Neural progenitor cell (in vitro differentiated cells): ENCODE measurements at regions not wholly inside any gene's neighbourhood (a gene's known extent, or its start where the extent isn't known, plus 50 kb on each side); places are given as distances from the start of the nearest gene placed in this dataset.

Source experiments
- DNase-seq: peaks from one replicate; pipeline ENCODE4 v3.0.0-alpha.2; 2016; ENCODE audit warnings: low spot score
- H2AFZ ChIP-seq: fragments of 200-600 bp; sonication (generic); replicated peaks from 2 replicates; pipeline ENCODE4 v1.6.1; 2016; ENCODE audit warnings: antibody characterized with exemption
- H3F3A ChIP-seq: fragments of 200-600 bp; sonication (generic); 2 replicates; pipeline ENCODE4 v1.6.1; 2016; ENCODE audit warnings: antibody characterized with exemption, low read depth
- H3K27ac ChIP-seq: fragments of 200-600 bp; sonication (generic); 2 replicates; pipeline ENCODE4 v1.5.1; 2016; ENCODE audit warnings: mild to moderate bottlenecking
- H3K27me3 ChIP-seq: fragments of 200-600 bp; sonication (generic); 2 replicates; pipeline ENCODE4 v1.6.1; 2016; ENCODE audit warnings: mild to moderate bottlenecking, moderate library complexity
- H3K36me3 ChIP-seq: fragments of 200-600 bp; sonication (generic); 2 replicates; pipeline ENCODE4 v1.5.1; 2016
- H3K4me1 ChIP-seq: fragments of 200-600 bp; sonication (generic); 2 replicates; pipeline ENCODE4 v1.6.1; 2016; ENCODE audit warnings: mixed run types
- H3K4me2 ChIP-seq: fragments of 200-600 bp; sonication (generic); 2 replicates; pipeline ENCODE4 v1.6.1; 2016
- H3K4me3 ChIP-seq: fragments of 200-600 bp; sonication (generic); 2 replicates; pipeline ENCODE4 v1.5.1; 2016
- H3K79me2 ChIP-seq: fragments of 200-600 bp; sonication (generic); 2 replicates; pipeline ENCODE4 v1.6.1; 2016; ENCODE audit warnings: low read depth
- H3K9ac ChIP-seq: fragments of 200-600 bp; sonication (generic); 2 replicates; pipeline ENCODE4 v1.6.1; 2016
- H3K9me3 ChIP-seq: fragments of 200-600 bp; sonication (generic); 2 replicates; pipeline ENCODE4 v1.5.1; 2016; ENCODE audit warnings: low read depth
- H4K20me1 ChIP-seq: fragments of 200-600 bp; sonication (generic); 2 replicates; pipeline ENCODE4 v1.6.1; 2016; ENCODE audit warnings: low read depth
- H3K27ac Mint-ChIP-seq: 3 replicates; pipeline ENCODE4 v1.8.0; 2021; ENCODE audit warnings: mixed read lengths
- H3K27me3 Mint-ChIP-seq: 2 replicates; pipeline ENCODE4 v1.8.0; 2022; ENCODE audit warnings: low read depth, mild to moderate bottlenecking, inconsistent platforms, moderate library complexity, mixed read lengths; ENCODE audit not compliant: insufficient read depth
- H3K36me3 Mint-ChIP-seq: 3 replicates; pipeline ENCODE4 v1.8.0; 2021; ENCODE audit warnings: mixed read lengths
- H3K4me1 Mint-ChIP-seq: 3 replicates; pipeline ENCODE4 v1.8.0; 2021; ENCODE audit warnings: mixed read lengths
- H3K4me3 Mint-ChIP-seq: 3 replicates; pipeline ENCODE4 v1.8.0; 2021; ENCODE audit warnings: mild to moderate bottlenecking, moderate library complexity, mixed read lengths
- H3K9me3 Mint-ChIP-seq: 3 replicates; pipeline ENCODE4 v1.8.0; 2020; ENCODE audit warnings: mixed read lengths
- EZH2 ChIP-seq: fragments of 200-600 bp; sonication (generic); IDR thresholded peaks from 2 replicates; pipeline ENCODE4 v1.6.1; 2017; ENCODE audit warnings: antibody characterized with exemption, mild to moderate bottlenecking, moderate library complexity
- EZH2phosphoT487 ChIP-seq: fragments of 200-600 bp; sonication (generic); IDR thresholded peaks from 2 replicates; pipeline ENCODE4 v1.6.1; 2017; ENCODE audit warnings: antibody characterized with exemption
- TF ChIP-seq, protein P1 (sequence below): fragments of 200-600 bp; sonication (generic); IDR thresholded peaks from 2 replicates; pipeline ENCODE4 v1.5.1; 2017; ENCODE audit warnings: antibody characterized with exemption, mild to moderate bottlenecking

DNA sequence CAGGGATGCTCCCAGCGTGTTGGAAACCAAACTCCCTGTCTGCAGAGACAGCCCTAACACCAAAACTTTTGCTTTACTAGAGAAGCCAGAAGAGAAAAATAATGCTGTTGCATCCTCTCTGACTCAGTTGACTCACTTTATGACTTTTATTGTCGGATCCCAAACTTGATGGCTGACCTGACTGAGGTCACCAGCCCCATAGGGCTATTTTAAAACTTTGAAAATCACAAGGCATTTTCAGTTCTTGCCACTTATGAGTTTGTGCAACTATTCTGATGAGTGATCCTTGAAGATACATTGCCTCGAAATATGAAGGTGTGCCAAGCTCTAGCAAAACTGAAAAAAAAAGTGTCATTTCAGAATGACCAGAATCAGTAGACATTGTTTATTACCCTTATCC lies 320.2 kb downstream of the DLEU7 start:
- Histone ChIP-seq H2AFZ (no peak overlapping the region), H3K4me3 (no peak overlapping the region), H3K27ac (no peak overlapping the region), H3K4me2 (no peak overlapping the region), H3K36me3 (no peaks in the 10 kb centered on the region), H3K27me3 (no peaks in the 10 kb centered on the region), H3K9me3 (no peaks in the 10 kb centered on the region), H3K4me1 (peaks cover 10% of the 10 kb centered on the region), H3K9ac (no peak overlapping the region), H3K79me2 (no peaks in the 10 kb centered on the region), H3F3A (no peaks in the 10 kb centered on the region), H4K20me1 (no peaks in the 10 kb centered on the region)
- Mint-ChIP-seq H3K9me3 (no peaks in the 10 kb centered on the region), H3K27me3 (peaks cover 9% of the 10 kb centered on the region), H3K36me3 (no peaks in the 10 kb centered on the region), H3K27ac (no peak overlapping the region), H3K4me3 (no peak overlapping the region), H3K4me1 (peaks cover 8% of the 10 kb centered on the region)
- TF ChIP-seq, protein P1, sequence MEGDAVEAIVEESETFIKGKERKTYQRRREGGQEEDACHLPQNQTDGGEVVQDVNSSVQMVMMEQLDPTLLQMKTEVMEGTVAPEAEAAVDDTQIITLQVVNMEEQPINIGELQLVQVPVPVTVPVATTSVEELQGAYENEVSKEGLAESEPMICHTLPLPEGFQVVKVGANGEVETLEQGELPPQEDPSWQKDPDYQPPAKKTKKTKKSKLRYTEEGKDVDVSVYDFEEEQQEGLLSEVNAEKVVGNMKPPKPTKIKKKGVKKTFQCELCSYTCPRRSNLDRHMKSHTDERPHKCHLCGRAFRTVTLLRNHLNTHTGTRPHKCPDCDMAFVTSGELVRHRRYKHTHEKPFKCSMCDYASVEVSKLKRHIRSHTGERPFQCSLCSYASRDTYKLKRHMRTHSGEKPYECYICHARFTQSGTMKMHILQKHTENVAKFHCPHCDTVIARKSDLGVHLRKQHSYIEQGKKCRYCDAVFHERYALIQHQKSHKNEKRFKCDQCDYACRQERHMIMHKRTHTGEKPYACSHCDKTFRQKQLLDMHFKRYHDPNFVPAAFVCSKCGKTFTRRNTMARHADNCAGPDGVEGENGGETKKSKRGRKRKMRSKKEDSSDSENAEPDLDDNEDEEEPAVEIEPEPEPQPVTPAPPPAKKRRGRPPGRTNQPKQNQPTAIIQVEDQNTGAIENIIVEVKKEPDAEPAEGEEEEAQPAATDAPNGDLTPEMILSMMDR = no peak
- TF ChIP-seq EZH2phosphoT487 = no peak
- TF ChIP-seq EZH2 = no peak
- DNase-seq = no peak

- no peak overlapping the region for H2AFZ ChIP-seq
- Mint-ChIP-seq H3K4me1 (peaks cover 13% of the 10 kb centered on the region), H3K4me3 (no peak overlapping the region), H3K9me3 (no peaks in the 10 kb centered on the region), H3K27ac (no peak overlapping the region), H3K27me3 (peaks cover 9% of the 10 kb centered on the region), H3K36me3 (no peaks in the 10 kb centered on the region)
- H3K4me1 ChIP-seq = peaks cover 13% of the 10 kb centered on the region
- no peaks in the 10 kb centered on the region for H3K79me2 ChIP-seq
- no peak overlapping the region for H3K27ac ChIP-seq
- no peak overlapping the region for H3K4me3 ChIP-seq
- H3K36me3 ChIP-seq = no peaks in the 10 kb centered on the region
- TF ChIP-seq, protein P1 = no peak
- no peak for TF ChIP-seq EZH2phosphoT487
- no peak for TF ChIP-seq EZH2
- H3K9ac ChIP-seq = no peak overlapping the region
- H3K27me3 ChIP-seq = no peaks in the 10 kb centered on the region
- no peak for DNase-seq
- no peaks in the 10 kb centered on the region for H3K9me3 ChIP-seq
- H3F3A ChIP-seq = no peaks in the 10 kb centered on the region
- no peaks in the 10 kb centered on the region for H4K20me1 ChIP-seq
- no peak overlapping the region for H3K4me2 ChIP-seq
Measured at GRCh38 chr13:50524560-50524959, 318.9 kb downstream of the DLEU7 start.

DNA sequence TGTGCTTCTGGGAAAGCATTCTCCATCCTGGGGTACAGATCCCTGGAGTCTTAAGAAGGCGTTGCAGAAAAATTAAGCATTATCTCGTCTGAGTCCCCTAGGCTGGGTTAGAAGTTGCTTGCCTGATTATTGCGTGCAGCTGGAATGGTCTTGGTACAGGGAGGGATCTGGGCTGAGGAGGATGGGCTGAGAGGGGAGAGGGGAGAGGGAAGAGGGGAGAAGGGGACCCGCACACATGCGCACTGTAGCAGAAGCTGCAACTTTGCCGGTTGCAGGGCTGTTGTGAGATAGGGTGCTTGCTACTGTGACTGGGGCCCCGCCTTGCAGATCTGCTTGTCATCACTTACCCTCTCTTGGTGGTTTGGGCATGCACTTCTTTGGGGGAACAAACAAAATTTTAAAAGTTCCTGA lies 316.8 kb downstream of the DLEU7 start:
- Mint-ChIP-seq H3K4me1 (peaks cover 9% of the 10 kb centered on the region), H3K4me3 (no peak overlapping the region), H3K27ac (no peak overlapping the region), H3K27me3 (peaks cover 9% of the 10 kb centered on the region), H3K36me3 (no peaks in the 10 kb centered on the region), H3K9me3 (no peaks in the 10 kb centered on the region)
- H4K20me1 ChIP-seq = no peaks in the 10 kb centered on the region
- H3K27ac ChIP-seq = no peak overlapping the region
- no peaks in the 10 kb centered on the region for H3F3A ChIP-seq
- TF ChIP-seq, protein P1 = no peak
- TF ChIP-seq EZH2phosphoT487 (no peak), EZH2 (no peak)
- no peaks in the 10 kb centered on the region for H3K27me3 ChIP-seq
- H3K9ac ChIP-seq = no peak overlapping the region
- H2AFZ ChIP-seq = no peak overlapping the region
- DNase-seq = no peak
- no peaks in the 10 kb centered on the region for H3K9me3 ChIP-seq
- no peak overlapping the region for H3K4me2 ChIP-seq
- no peaks in the 10 kb centered on the region for H3K79me2 ChIP-seq
- no peaks in the 10 kb centered on the region for H3K36me3 ChIP-seq
- peaks cover 13% of the 10 kb centered on the region for H3K4me1 ChIP-seq
- H3K4me3 ChIP-seq = no peak overlapping the region

DNA sequence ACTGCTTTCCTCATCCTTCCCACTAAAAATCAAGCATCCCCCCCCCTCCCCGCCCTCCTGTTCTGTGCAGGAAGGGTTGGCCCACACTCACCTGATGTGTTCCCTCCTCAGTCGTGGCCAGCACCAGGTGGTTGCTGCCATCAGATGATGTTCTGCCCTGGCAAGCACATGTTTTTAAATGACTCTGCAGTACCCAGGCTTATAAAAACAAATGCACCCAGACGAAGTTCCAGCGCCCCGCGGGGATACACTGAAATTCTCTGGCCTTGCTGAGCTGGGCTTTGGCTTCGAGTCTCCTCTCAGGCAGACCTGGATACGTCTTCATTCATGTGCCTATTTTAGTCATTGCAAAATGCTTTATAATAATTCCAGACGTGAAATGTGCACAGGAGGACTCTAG lies 316.3 kb downstream of the DLEU7 start:
- no peak overlapping the region for H3K27ac ChIP-seq
- no peak overlapping the region for H2AFZ ChIP-seq
- H3K27me3 ChIP-seq = no peaks in the 10 kb centered on the region
- Mint-ChIP-seq H3K36me3 (no peaks in the 10 kb centered on the region), H3K4me3 (no peak overlapping the region), H3K9me3 (no peaks in the 10 kb centered on the region), H3K4me1 (peaks cover 9% of the 10 kb centered on the region), H3K27me3 (peaks cover 9% of the 10 kb centered on the region), H3K27ac (no peak overlapping the region)
- H3K9me3 ChIP-seq = no peaks in the 10 kb centered on the region
- no peak overlapping the region for H3K9ac ChIP-seq
- H3K4me1 ChIP-seq = peaks cover 8% of the 10 kb centered on the region
- no peak overlapping the region for H3K4me3 ChIP-seq
- no peak overlapping the region for H3K4me2 ChIP-seq
- no peak for TF ChIP-seq EZH2phosphoT487
- TF ChIP-seq EZH2 = no peak
- TF ChIP-seq, protein P1 = no peak
- no peak for DNase-seq
- no peaks in the 10 kb centered on the region for H3F3A ChIP-seq
- no peaks in the 10 kb centered on the region for H4K20me1 ChIP-seq
- no peaks in the 10 kb centered on the region for H3K36me3 ChIP-seq
- H3K79me2 ChIP-seq = no peaks in the 10 kb centered on the region
